Activated T-helper 1 cell treated with anti-CD3 and anti-CD28 coated beads, Interleukin-2, amount 50 U/mL, for 16 hours (primary cell): ENCODE measurements at regions not wholly inside any gene's neighbourhood (a gene's known extent, or its start where the extent isn't known, plus 50 kb on each side); places are given as distances from the start of the nearest gene placed in this dataset.
"Not testable (repeated sequence)": the region's sequence is repeated elsewhere in the genome, so short reads cannot be mapped to it uniquely, and the experiment has no call there.

Experiments used
- DNase-seq, 2 donors: peaks; one replicate each; pipeline ENCODE4 v3.0.0-alpha.2; 2020; ENCODE audit warnings: low read depth in 1 of 2, low spot score in 1 of 2

DNA sequence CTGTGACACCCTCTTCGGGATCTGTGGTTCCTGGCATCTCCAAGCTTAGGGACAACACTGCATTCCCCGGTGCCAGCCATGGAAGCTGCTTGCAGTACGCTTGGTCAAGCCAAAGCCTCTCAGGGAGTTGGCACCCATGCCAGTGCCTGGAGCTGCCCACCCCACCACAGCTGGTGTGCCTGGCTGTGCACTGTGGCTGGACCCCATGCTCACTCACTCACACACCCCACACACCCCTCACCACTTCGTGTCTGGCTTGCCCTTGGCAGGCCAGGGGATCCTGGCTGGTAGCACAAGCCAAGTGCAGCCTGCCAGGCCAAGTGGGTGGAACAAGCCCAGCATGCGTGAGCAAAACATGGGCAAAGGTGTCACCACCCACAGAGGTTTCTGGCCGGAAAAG, 324.5 kb upstream of the PTGER4 start:
- no peak for DNase-seq

- no peak for DNase-seq
Observed at GRCh38 chr5:40354171-40354570, 325.5 kb upstream of the PTGER4 start.

GRCh38 chr5:40353442-40353841, 326.3 kb upstream of the PTGER4 start:
- no peak for DNase-seq

DNA sequence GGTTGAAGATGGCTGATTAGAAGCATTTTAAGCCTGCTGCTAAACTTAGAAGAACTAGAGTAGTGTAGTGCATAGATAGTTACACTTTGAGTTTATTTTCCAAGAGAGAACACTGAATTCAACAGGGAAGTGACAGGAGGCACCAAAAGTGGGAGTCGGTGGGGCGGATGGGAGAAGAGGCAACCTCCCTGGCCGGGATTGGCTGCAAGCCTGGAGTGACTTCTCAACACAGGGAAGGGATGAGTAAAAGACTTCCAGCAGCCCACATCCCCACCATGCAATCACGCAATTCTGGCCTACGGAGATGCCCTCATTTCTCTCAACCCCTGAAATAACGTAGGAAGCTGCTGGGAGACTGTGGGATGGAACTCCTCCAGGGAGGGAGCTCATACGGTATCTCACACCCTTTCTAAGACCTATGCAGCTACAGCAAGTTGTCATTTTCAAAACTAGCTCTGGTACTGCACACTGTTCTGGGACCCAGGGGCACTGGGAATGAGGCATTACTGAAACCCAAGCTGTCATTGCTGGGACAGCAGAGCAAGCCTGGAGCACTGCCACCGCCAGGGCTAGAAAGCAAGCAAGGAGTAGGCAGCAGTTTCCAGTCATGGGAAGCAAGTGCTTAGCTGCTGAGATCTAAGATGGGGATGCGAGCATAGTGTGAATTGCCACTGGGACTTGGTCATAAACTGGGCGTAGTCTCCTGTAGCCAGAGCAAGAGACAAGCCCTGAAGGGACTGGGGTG, 331.6 kb upstream of the PTGER4 start:
- no peak for DNase-seq

GRCh38 chr5:40346901-40347300, 332.8 kb upstream of the PTGER4 start:
- no peak for DNase-seq

DNA sequence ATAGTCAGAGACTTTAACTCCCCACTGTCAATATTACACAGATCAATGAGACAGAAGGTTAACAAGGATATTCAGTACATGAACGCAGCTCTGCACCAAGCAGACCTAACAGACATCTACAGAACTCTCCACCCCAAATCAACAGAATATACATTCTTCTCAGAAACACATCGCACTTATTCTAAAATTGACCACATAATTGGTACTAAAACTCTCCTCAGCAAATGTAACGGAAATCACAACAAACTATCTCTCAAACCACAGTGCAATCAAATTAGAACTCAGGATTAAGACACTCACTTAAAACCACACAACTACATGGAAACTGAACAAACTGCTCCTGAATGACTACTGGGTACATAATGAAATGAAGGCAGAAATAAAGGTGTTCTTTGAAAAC, 341.3 kb upstream of the PTGER4 start:
- DNase-seq, result not testable (repeated sequence)

DNA sequence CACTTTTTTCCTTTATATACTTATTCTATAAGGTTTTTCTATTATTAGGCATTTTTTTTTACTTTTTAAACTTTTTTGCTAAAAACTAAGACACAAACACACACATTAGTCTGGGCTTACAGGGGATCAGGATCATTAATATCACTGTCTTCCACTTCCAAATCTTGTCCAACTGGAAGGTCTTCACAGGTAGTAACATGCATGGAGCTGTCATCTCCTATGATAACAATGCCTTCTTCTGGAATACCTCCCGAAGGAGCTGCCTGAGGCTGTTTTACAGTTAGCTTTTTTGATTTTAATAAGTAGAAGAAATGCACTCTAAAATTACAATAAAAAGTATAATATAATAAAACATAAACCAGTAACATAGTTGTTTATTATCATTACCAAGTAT, 345.5 kb upstream of the PTGER4 start:
- DNase-seq, result no peak

DNA sequence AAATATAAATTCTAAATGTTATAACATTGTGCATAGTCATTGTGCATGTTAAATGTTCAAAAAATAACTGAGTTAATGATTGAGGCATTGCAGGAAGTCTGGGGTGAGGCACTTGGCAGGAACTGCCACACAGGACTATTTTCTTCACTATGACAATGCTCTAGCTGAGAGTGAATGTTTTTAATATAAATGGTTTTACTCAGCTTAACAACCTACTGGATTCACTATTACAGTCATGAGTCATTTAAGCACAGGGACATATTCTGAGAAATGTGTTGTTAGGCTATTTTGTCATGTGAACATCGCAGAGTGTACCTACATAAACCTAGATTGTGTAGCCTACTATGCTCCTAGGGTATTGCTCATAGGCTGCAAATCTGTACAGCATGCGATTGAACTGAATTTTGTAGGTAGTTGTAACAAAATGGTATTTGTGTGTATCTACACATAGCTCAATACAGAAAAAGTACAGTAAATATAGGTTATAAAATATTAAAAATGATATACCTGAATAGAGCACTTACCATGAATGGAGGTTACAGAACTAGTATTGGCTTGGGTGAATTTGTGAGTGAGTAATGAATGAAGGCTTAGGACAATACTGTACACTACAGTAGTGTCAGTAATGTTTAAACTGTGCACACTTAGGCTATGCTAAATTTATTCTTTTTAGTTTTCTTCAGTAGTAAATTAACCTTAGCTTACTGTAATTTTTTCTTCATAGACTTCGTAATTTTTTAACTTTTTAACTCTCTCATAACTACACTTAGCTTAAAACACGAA, 346.1 kb upstream of the PTGER4 start:
- DNase-seq, result no peak

DNA sequence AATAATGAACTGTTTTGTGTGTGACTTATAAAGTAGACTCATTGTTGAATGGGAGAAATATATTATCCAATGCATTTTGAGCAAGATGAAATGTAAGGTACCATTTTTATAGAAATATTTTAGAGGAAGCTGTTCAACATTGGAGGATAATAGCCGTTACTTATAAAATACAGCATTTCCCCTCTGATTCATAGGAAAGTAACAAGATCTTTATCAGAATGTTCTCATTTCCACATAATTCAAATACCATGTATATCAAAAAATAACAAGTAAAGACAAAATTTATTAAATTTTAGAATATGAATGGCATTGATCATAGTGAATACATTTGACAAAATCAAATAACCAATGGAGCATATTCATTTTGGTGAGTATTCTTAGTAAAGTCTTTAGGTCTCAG, 346.7 kb upstream of the PTGER4 start:
- no peak for DNase-seq

- no peak for DNase-seq
Observed at GRCh38 chr5:40331616-40332015, 348.1 kb upstream of the PTGER4 start.

DNA sequence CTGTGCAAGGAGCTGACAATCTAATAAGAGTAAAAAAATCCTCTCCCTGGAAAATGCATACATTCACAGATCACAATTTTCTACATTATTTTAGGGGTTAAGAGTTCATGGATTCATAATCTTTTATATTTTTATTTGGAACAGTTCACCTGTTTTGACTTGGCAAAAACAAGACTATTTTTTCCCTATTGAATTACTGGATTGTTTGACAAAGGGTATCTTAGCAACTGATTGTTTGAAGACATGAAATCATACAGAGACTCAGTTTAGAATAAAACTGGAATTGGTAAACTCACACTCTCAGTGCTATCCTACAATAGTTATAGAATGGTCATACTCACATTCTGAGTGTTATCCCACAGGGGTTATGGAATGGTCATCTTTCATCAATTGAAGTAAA, 358.2 kb upstream of the PTGER4 start:
- no peak for DNase-seq

- DNase-seq, result no peak
Observed at GRCh38 chr5:40318395-40318794, 361.3 kb upstream of the PTGER4 start.

DNA sequence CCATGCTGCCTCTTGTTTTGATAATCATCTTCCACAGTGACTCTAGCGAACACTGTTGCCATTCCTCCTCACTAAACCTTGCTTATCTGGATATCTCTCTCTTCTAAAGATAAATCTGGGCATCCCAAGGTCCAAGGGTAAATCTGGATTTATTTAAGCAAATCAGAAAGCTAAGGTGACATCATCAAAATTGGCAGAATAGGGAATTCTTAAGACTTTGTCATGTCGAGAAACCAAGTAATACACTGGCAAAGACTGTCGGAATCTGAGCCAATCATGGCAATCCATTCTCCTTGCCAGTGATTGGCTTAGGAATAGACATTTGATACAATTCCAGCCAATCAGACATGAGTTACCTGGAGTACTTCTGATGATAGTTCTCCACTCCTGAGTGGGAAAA, 362.7 kb upstream of the PTGER4 start:
- DNase-seq, result no peak

DNA sequence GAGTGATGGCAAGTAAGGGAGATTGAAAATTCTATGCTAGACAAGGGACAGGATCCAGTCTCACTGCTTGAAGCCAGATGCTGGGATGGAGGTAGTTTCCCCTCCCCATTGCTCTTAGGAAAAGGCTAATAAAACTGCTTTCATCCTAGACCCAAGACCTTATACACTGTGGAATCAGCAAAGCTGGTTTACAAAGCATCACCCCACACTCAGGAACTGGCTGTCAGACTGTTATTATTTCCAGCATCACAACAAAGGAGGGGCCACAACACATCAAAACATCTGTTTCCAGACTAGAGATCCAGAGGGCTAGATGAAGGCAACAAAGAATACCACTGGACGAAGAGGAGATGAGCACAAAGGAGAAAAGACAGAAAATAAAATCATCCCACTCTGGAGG, 364.6 kb upstream of the PTGER4 start:
- no peak for DNase-seq

DNA sequence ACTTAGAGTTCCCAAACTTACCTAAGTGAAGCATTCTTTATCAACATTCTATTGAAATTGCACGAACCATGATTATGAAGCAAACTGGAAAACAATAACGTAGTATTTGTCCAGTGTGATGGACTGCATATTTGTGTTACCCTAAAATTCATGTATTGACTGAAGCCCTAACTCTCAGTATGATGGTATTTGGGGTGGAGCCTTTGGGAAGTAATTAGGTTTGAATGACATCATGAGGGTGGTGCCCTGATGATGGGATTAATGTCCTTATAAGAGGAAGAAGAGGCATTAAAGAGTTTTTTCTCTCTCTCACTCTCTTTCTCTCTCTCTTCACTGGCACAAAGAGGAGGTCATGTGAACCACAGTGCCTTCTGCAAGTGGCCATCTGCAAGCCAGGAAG, 365.4 kb upstream of the PTGER4 start:
- DNase-seq, result no peak

- no peak for DNase-seq
Observed at GRCh38 chr5:40312205-40312604, 367.5 kb upstream of the PTGER4 start.

- no peak for DNase-seq
Observed at GRCh38 chr5:40309851-40310250, 369.9 kb upstream of the PTGER4 start.

DNA sequence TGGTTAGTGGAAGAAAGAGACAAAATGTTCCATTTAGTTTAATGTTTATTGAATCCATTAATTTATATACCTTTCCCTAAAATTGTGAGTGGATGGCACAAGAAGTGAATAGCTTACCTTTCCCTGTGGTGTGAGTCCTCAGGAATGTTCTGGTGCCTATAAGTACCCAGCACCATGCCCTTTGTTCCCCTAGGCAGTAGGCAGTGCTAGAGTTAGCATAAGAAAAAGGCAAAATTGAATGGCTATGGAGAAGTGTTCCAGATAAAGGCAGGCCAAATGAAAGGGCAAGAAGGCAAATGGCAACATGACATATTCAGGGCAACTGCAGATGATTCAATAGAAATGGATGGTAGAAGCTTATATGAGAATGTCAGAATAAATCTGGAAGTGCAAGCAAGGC, 370.8 kb upstream of the PTGER4 start:
- no peak for DNase-seq

DNA sequence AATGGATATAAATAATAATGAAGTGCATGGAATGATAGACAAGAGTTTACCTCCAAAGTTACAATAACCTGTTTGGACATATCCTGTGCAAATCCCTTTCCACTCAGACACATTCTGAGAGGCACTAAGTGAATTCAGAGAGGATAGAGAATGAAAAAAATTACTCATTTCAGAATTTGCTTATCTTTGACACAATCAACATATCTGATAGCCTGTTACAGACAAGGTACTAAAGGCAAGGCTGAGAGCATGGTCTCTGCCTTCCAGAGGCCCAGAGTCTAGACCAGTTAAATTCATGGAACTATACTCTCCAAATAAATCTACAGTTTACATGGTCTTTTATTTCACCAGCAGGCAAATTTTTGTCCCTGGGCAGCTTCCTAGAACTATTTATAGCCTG, 371.8 kb upstream of the PTGER4 start:
- no peak for DNase-seq

DNA sequence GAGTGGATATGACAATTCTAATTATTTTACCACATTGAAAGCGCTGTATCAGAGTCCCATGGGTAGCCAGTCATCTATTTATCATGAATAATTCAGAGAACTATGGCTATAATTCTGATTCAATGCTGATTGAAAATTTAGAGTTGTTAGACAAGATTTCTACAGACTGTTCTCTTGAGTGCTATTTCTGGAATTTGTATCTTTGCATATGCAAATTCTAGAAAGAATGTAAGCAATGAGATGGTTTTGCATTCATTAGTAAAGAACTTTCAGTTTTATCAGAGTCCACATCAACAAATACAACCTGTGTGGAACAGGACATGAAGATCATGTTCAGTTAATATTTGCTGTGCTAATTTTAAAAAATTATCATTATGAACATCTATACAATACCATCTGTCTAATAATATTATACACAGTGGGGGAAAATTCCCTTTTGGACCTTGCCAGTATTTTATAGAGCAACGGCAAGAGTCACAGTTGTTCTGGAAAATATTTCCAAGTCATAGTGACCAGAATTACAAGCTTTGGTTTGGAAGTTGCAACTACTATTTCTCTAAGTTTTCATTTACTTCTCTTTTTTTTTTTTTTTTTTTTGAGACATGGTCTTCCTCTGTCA, 372.7 kb upstream of the PTGER4 start:
- no peak for DNase-seq

- no peak for DNase-seq
Observed at GRCh38 chr5:40292006-40292405, 387.7 kb upstream of the PTGER4 start.

- no peak for DNase-seq
Observed at GRCh38 chr5:40291338-40291737, 388.4 kb upstream of the PTGER4 start.
